ENCODE measurements at regions not wholly inside any gene's neighbourhood (a gene's known extent, or its start where the extent isn't known, plus 50 kb on each side); places are given as distances from the start of the nearest gene placed in this dataset.

DNA sequence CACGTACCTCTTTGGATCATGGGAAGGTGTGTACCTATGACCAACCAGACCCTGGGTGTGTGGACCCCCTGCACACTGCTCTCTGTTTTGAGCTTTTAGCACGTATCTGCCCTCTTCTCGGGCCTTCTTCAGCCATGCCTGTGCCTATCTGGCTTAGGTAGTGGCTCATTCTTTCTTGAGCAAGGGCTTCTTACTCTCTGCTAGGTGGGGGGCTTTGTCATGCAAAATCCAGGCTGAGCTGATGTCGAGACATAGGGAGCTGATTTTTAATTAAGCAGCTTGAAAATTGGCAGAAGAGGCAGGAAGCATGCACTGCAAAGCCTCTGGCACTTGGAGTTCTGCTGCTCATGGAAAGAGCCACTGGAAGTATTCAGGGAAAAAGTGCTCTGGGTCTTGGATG is 181.6 kb upstream of the IRX6 start:
- no peaks in the 10 kb centered on the region for H3K36me3 Mint-ChIP-seq (ENCODE audit: low read depth)
- H3K4me3 Mint-ChIP-seq (ENCODE audit: unreplicated experiment), result no peak overlapping the region
- H3K9me3 Mint-ChIP-seq (ENCODE audit: low read depth), result no peaks in the 10 kb centered on the region
- H3K4me1 Mint-ChIP-seq (ENCODE audit: low read depth), result no peaks in the 10 kb centered on the region
- H3K27me3 Mint-ChIP-seq (ENCODE audit: low read depth), result peaks cover 7% of the 10 kb centered on the region
- H3K27ac Mint-ChIP-seq (ENCODE audit: unreplicated experiment), result no peak overlapping the region
- no peak for DNase-seq (ENCODE audit: low spot score)
- TF ChIP-seq, protein P1, sequence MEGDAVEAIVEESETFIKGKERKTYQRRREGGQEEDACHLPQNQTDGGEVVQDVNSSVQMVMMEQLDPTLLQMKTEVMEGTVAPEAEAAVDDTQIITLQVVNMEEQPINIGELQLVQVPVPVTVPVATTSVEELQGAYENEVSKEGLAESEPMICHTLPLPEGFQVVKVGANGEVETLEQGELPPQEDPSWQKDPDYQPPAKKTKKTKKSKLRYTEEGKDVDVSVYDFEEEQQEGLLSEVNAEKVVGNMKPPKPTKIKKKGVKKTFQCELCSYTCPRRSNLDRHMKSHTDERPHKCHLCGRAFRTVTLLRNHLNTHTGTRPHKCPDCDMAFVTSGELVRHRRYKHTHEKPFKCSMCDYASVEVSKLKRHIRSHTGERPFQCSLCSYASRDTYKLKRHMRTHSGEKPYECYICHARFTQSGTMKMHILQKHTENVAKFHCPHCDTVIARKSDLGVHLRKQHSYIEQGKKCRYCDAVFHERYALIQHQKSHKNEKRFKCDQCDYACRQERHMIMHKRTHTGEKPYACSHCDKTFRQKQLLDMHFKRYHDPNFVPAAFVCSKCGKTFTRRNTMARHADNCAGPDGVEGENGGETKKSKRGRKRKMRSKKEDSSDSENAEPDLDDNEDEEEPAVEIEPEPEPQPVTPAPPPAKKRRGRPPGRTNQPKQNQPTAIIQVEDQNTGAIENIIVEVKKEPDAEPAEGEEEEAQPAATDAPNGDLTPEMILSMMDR (IDR thresholded peaks at IDR 0.05), result no peak

DNA sequence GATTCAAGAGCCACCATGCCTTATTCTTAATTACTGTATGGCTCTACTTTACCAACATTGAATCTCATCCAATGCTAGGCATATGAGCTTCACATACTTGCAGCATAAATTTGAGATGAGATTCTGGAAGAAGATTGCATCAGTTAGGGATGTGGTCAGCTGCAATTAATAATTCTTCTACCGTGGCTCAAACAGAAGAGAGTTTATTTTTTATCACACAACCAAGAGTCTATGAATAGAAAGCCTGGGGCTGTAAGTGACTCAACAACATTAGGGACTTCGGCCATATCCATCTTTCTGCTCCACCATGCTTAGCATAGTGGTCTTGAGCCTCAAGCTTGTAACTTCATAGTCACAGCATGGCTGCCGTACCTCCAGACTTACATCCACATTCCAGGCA is 179.4 kb upstream of the IRX6 start:
- Mint-ChIP-seq H3K4me1 (ENCODE audit: low read depth) (no peaks in the 10 kb centered on the region), H3K9me3 (ENCODE audit: low read depth) (peaks cover 4% of the 10 kb centered on the region), H3K27me3 (ENCODE audit: low read depth) (peaks cover 10% of the 10 kb centered on the region), H3K27ac (ENCODE audit: unreplicated experiment) (no peak overlapping the region), H3K36me3 (ENCODE audit: low read depth) (no peaks in the 10 kb centered on the region), H3K4me3 (ENCODE audit: unreplicated experiment) (no peak overlapping the region)
- TF ChIP-seq, protein P1 (IDR thresholded peaks at IDR 0.05), result no peak
- no peak for DNase-seq (ENCODE audit: low spot score)

DNA sequence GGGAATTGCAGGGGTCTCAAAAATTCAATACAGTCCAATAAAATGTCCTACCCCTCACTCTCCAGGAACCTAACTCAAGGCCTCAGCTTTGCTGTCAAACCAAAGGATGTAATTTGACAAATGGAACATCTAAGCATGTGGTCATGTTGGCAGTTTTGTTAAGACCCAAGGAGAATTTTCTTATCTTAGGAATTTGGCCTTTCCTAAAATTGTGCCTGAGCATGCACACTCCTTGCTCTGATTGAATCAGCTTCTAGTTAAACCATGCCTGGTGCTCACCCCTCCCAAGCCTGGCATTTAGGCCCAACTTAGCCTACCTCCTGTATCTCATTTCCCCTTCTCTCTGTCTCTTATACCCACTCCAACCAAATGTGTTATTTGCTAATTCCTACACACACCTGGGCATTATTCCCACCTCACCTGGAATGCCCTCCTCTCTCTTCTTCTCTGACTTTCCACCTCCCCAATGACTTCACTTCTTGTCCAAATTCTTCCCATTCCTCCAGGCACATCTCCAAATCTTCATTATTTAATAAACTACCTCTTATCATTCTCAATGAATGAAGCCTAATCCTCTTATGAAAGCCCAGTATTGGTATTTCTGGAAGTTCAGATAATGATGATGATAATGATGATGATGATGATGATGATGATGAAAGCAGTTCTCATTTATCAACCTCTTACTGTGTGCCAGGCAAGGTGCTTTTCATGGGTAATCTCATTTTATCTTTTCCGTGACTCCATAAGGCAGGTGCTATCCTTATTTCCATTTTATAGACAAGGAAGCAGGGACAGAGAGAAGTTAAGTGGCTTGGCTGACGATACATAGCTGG is 178.0 kb upstream of the IRX6 start:
- Mint-ChIP-seq H3K36me3 (ENCODE audit: low read depth) (no peaks in the 10 kb centered on the region), H3K4me3 (ENCODE audit: unreplicated experiment) (no peak overlapping the region), H3K27ac (ENCODE audit: unreplicated experiment) (no peak overlapping the region), H3K9me3 (ENCODE audit: low read depth) (peaks cover 4% of the 10 kb centered on the region), H3K27me3 (ENCODE audit: low read depth) (peaks cover 7% of the 10 kb centered on the region), H3K4me1 (ENCODE audit: low read depth) (no peaks in the 10 kb centered on the region)
- TF ChIP-seq, protein P1 (IDR thresholded peaks at IDR 0.05), result no peak
- DNase-seq (ENCODE audit: low spot score), result no peak

DNA sequence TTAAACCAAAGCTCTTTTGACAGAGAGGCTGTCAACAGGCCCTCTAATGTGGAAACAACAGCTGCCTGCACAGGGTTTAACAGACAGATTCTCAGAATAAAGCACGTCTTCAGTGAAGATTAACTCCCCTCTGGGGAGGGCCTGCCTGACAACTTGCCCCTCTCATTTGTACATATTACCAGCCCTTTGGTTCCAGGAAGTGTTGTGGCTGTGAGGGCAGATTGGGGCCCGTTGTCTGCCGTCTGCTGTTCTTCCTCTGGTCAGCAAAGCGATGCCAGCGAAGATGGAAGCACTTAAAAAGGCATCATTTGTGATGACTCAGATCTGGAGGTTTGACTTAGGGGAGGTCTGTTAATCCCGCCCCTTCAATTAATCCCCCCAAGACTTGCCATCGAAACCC is 177.0 kb upstream of the IRX6 start:
- H3K27ac Mint-ChIP-seq (ENCODE audit: unreplicated experiment), result no peak overlapping the region
- H3K4me3 Mint-ChIP-seq (ENCODE audit: unreplicated experiment), result no peak overlapping the region
- TF ChIP-seq, protein P1 (IDR thresholded peaks at IDR 0.05), result no peak
- no peak for DNase-seq (ENCODE audit: low spot score)
- no peaks in the 10 kb centered on the region for H3K4me1 Mint-ChIP-seq (ENCODE audit: low read depth)
- H3K36me3 Mint-ChIP-seq (ENCODE audit: low read depth), result no peaks in the 10 kb centered on the region
- H3K9me3 Mint-ChIP-seq (ENCODE audit: low read depth), result peaks cover 4% of the 10 kb centered on the region
- peaks cover 7% of the 10 kb centered on the region for H3K27me3 Mint-ChIP-seq (ENCODE audit: low read depth)

DNA sequence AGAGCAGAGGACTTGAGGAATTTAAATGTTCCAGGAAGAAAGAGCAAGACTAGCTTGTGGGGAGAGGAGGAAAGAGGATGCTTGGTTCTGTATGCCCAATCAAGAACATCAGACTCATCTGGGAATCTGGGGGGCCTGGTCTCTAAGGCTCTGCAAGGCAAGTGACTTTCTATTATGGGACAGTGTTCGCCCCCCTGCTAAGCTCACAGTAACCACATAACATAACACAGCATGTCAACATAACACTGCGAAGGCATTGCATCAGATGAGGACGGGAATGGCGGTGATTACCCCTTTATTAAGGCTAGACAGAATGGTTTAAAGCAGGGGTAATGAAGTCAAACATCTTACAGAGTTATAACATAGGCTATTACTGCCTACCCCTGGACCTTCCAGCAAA is 176.6 kb upstream of the IRX6 start:
- H3K27me3 Mint-ChIP-seq (ENCODE audit: low read depth), result peaks cover 7% of the 10 kb centered on the region
- peaks cover 4% of the 10 kb centered on the region for H3K9me3 Mint-ChIP-seq (ENCODE audit: low read depth)
- TF ChIP-seq, protein P1 (IDR thresholded peaks at IDR 0.05), result no peak
- DNase-seq (ENCODE audit: low spot score), result no peak
- H3K27ac Mint-ChIP-seq (ENCODE audit: unreplicated experiment), result no peak overlapping the region
- H3K4me3 Mint-ChIP-seq (ENCODE audit: unreplicated experiment), result no peak overlapping the region
- no peaks in the 10 kb centered on the region for H3K4me1 Mint-ChIP-seq (ENCODE audit: low read depth)
- H3K36me3 Mint-ChIP-seq (ENCODE audit: low read depth), result no peaks in the 10 kb centered on the region
